Right atrium auricular region (tissue), 2 donors: ENCODE measurements at regions not wholly inside any gene's neighbourhood (a gene's known extent, or its start where the extent isn't known, plus 50 kb on each side); places are given as distances from the start of the nearest gene placed in this dataset.
"Not testable (repeated sequence)": the region's sequence is repeated elsewhere in the genome, so short reads cannot be mapped to it uniquely, and the experiment has no call there.

Experiments
- DNase-seq: peaks from one replicate; pipeline ENCODE4 v3.0.0-alpha.2; 2019; ENCODE audit warnings: low spot score
- H3K27ac ChIP-seq, 2 donors: fragments of 200-600 bp; sonication (generic); 1 replicate in 1 of 2; 2 replicates in 1 of 2; pipeline ENCODE4 v1.5.1; 2016 to 2019
- H3K27me3 ChIP-seq, 2 donors: fragments of 200-600 bp; sonication (generic); one replicate each; pipeline versions ENCODE4 v1.5.1 to v1.6.0; 2017 to 2019
- H3K36me3 ChIP-seq: fragments of 200-600 bp; sonication (generic); one replicate; pipeline ENCODE4 v1.5.1; 2016
- H3K4me1 ChIP-seq, 2 donors: fragments of 200-600 bp; sonication (generic); one replicate each; pipeline versions ENCODE4 v1.5.1 to v1.6.0; 2017 to 2019
- H3K4me3 ChIP-seq, 2 donors: fragments of 200-600 bp; sonication (generic); 1 replicate in 1 of 2; 2 replicates in 1 of 2; pipeline ENCODE4 v1.5.1; 2017 to 2019; ENCODE audit warnings: mild to moderate bottlenecking in 1 of 2, moderate library complexity in 1 of 2
- H3K9me3 ChIP-seq, 2 donors: fragments of 200-600 bp; sonication (generic); one replicate each; pipeline ENCODE4 v1.5.1; 2019

DNA sequence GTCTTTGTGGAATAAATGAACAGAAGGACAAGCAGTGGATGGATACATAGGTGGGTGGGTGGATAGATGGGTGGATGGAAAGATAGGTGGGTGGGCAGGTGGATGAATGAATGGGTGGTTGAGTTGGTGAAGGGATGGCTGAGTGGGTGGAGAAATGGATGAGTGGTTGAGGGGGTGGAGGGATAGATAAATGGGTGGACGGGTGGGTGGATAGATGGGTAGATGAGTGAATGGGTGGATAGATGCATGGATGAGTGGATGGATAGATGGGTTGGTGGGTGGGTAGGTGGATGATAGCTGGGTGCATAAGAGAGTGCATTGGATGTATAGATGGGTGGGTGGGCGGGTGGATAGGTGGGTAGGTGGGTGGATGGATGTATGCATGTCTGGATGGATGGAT is 63.5 kb downstream of the UNC93B1 start:
- H3K9me3 ChIP-seq, DNase-seq: not testable (repeated sequence)

GRCh38 chr11:67938964-67939363 is 64.9 kb downstream of the UNC93B1 start:
- not testable (repeated sequence) for H3K9me3 ChIP-seq, H3K4me1 ChIP-seq, DNase-seq, H3K27ac ChIP-seq, H3K27me3 ChIP-seq, H3K4me3 ChIP-seq, H3K36me3 ChIP-seq

More for the DNA sequence above, 63.5 kb downstream of the UNC93B1 start:
- H3K27me3 ChIP-seq, H3K27ac ChIP-seq, H3K4me1 ChIP-seq, H3K4me3 ChIP-seq, H3K36me3 ChIP-seq: not testable (repeated sequence)

DNA sequence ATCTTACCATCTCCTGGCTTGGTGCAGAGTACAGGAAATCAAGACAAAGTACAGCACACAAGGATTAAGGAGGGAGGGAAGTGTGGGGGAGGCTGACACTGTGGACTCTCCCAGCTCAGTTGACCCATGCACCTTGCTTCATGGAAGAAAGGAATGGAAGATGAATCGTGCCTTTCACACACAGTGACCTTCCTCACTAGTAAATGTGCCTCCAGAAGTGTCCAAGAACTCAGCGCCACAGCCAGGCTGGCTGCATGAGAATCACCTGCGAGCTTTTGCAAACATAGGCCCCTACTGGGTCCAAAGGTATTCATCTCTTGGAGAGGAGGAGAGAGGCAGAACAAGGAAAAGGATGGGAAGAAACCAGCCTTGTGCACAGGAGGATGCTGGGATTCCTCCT is 65.5 kb downstream of the UNC93B1 start:
- H3K36me3 ChIP-seq: not testable (repeated sequence)

DNA sequence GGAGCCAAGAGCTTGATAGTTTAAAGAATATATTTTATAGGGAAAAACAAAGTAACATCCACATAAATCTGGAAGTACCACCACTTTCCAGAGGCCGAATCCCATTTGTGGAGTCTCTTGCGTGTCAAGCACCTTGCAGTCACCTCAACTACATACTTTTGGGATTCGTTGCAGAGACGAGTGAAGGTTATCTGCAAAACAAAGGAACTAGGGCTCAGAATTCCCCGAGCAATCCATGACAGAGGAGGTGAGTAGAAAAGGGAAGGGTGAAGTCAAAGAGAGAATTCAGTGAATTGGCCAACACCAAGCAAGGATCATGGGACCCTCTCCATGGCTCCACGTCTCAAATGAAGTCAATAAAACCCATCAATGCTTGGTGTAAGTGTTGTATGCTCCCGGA is 80.3 kb downstream of the UNC93B1 start:
- H3K36me3 ChIP-seq, H3K9me3 ChIP-seq, H3K4me1 ChIP-seq, H3K4me3 ChIP-seq, DNase-seq, H3K27ac ChIP-seq, H3K27me3 ChIP-seq: not testable (repeated sequence)

More for the DNA sequence above, 65.5 kb downstream of the UNC93B1 start:
- not testable (repeated sequence) for H3K4me3 ChIP-seq, H3K27ac ChIP-seq, H3K9me3 ChIP-seq, DNase-seq, H3K4me1 ChIP-seq, H3K27me3 ChIP-seq

- not testable (repeated sequence) for H3K36me3 ChIP-seq, H3K27me3 ChIP-seq, DNase-seq, H3K9me3 ChIP-seq, H3K4me3 ChIP-seq, H3K4me1 ChIP-seq, H3K27ac ChIP-seq
Observed at GRCh38 chr11:67920546-67920945, 83.4 kb downstream of the UNC93B1 start.

DNA sequence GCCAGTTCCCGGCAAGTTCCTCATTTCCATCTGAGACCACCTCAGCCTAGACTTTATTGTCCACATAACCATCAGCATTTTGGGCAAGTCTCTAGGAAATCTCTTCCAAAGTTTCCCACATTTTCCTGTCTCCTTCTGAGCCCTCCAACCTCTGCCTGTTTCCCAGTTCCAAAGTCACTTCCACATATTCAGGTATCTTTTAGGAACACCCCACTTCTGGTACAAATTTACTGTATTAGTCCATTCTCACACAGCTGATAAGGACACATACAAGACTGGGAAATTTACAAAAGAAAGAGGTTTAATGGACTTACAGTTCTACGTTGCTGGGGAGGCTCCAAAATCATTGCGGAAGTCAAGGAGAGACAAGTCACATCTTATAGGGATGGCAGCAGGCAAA is 91.7 kb downstream of the UNC93B1 start:
- H3K36me3 ChIP-seq, H3K9me3 ChIP-seq, H3K4me3 ChIP-seq, H3K27ac ChIP-seq, H3K4me1 ChIP-seq, DNase-seq, H3K27me3 ChIP-seq: not testable (repeated sequence)

DNA sequence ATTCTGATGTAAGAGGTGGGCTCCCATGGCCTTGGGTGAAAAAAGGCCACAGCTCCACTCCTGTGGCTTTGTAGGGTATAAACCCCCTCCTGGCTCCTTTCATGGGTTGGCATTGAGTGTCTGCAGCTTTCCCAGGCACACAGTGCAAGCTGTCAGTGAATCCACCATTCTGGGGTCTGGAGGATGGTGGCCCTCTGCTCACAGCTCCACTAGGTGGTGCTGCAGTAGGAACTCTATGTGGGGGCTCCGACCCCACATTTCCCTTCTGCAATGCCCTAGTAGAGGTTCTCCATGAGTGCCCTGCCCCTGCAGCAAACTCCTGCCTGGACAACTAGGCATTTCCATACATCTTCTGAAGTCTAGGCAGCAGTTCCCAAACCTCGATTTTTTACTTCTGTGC is 92.7 kb downstream of the UNC93B1 start:
- H3K4me1 ChIP-seq, H3K27me3 ChIP-seq, H3K4me3 ChIP-seq, H3K36me3 ChIP-seq, DNase-seq, H3K27ac ChIP-seq, H3K9me3 ChIP-seq: not testable (repeated sequence)

- not testable (repeated sequence) for H3K27ac ChIP-seq, H3K4me3 ChIP-seq, H3K27me3 ChIP-seq, H3K4me1 ChIP-seq, H3K9me3 ChIP-seq, H3K36me3 ChIP-seq, DNase-seq
Observed at GRCh38 chr11:67910803-67911202, 93.1 kb downstream of the UNC93B1 start.

GRCh38 chr11:67906969-67907368 is 96.9 kb downstream of the UNC93B1 start:
- not testable (repeated sequence) for H3K4me1 ChIP-seq, H3K27me3 ChIP-seq, DNase-seq, H3K4me3 ChIP-seq, H3K36me3 ChIP-seq, H3K9me3 ChIP-seq, H3K27ac ChIP-seq

DNA sequence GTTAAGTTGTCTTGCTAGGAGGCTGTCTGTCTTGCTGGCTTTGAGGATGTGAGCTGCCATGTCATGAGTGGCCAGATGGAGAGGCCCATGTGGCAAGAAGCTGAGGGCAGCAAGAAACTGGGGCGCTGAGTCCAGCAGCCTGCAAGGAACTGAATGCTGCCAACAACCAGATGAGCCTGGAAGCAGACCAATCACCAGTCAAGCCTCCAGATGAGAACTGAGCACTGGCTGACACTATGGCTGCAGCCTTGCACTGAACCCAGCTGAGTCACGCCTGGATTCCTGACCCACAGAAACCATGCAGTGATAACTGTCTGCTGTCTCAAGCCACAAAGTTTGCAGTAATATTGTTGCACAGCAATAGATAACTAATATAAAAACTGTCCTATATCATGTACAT is 104.4 kb downstream of the UNC93B1 start:
- H3K9me3 ChIP-seq, H3K27ac ChIP-seq, H3K4me3 ChIP-seq, H3K36me3 ChIP-seq, H3K4me1 ChIP-seq, H3K27me3 ChIP-seq, DNase-seq: not testable (repeated sequence)

- not testable (repeated sequence) for H3K4me1 ChIP-seq
Observed at GRCh38 chr11:67893487-67893886, 110.4 kb downstream of the UNC93B1 start.

DNA sequence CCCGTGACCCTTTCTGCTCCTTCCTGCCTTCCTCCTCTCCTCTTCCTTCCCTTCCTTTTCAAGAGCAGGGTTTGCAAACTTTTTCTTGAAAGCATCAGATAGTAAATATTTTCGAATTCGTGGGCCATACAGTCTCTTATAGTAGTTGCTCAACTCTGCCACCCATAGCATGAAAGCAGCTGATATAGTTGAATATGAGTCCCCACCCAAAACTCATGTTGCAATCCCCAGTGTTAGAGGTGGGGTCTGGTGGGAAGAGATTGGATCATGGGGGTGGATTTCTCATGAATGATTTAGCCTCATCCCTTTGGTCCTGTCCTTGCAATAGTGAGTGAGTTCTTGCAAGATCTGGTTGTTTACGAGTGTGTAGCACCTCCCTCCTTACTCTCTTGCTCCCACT is 114.3 kb downstream of the UNC93B1 start:
- H3K36me3 ChIP-seq, H3K27me3 ChIP-seq: not testable (repeated sequence)

More at GRCh38 chr11:67893487-67893886, 110.4 kb downstream of the UNC93B1 start:
- not testable (repeated sequence) for H3K4me3 ChIP-seq, DNase-seq, H3K36me3 ChIP-seq, H3K27me3 ChIP-seq, H3K9me3 ChIP-seq, H3K27ac ChIP-seq

DNA sequence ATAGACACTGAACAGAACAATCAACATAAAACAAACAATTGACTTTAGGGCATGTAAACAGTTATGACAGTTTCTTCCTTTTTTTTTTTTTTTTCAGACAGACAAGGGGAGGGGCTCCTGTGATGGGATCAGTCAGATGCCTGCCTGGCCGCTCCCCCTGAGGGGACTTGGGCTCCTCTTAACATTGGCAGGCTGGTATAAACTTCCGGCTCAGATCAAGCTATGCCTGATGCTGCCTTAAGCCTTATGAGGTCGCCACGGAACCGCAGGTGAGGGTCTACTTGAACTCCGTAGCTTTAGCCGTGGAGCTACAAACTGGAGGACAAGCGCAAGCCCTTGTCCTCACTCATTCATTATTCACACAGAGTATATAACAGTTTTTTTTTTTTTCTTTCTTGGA is 115.8 kb downstream of the UNC93B1 start:
- H3K27me3 ChIP-seq, DNase-seq, H3K9me3 ChIP-seq, H3K27ac ChIP-seq, H3K4me1 ChIP-seq, H3K4me3 ChIP-seq, H3K36me3 ChIP-seq: not testable (repeated sequence)

More for the DNA sequence above, 114.3 kb downstream of the UNC93B1 start:
- not testable (repeated sequence) for H3K27ac ChIP-seq, H3K4me3 ChIP-seq, H3K4me1 ChIP-seq, H3K9me3 ChIP-seq, DNase-seq

DNA sequence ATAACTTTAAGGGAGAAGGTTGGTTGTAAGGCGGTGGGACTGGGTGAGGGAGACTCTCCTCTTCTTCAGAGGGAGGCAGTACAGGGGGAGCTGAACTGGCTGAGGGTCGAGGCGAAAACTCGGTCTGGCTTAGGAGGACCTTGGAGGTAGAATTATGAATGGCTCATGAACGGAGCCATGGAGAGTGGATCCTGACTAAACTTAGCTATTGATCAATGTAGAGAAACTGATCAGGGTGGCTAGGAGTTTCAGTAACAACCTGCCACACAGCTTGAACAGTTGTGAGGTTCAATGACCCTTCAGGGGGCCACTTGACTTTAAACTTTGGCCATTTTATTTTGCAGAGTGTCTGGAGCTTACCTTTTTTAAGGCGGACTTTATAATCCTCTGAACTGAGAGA is 117.2 kb downstream of the UNC93B1 start:
- H3K36me3 ChIP-seq, H3K9me3 ChIP-seq, DNase-seq, H3K4me1 ChIP-seq, H3K4me3 ChIP-seq, H3K27me3 ChIP-seq, H3K27ac ChIP-seq: not testable (repeated sequence)

GRCh38 chr11:67886207-67886606 is 117.7 kb downstream of the UNC93B1 start:
- not testable (repeated sequence) for H3K4me3 ChIP-seq, H3K27me3 ChIP-seq, H3K36me3 ChIP-seq, H3K4me1 ChIP-seq, H3K27ac ChIP-seq, DNase-seq, H3K9me3 ChIP-seq

GRCh38 chr11:67885574-67885973 is 118.3 kb downstream of the UNC93B1 start:
- not testable (repeated sequence) for H3K27me3 ChIP-seq

More at GRCh38 chr11:67885574-67885973, 118.3 kb downstream of the UNC93B1 start:
- not testable (repeated sequence) for H3K27ac ChIP-seq, H3K4me1 ChIP-seq, H3K9me3 ChIP-seq, H3K36me3 ChIP-seq, H3K4me3 ChIP-seq, DNase-seq
